DOHH2 (cell line): ENCODE measurements at regions not wholly inside any gene's neighbourhood (a gene's known extent, or its start where the extent isn't known, plus 50 kb on each side); places are given as distances from the start of the nearest gene placed in this dataset.

Experiments
- H3F3A ChIP-seq: fragments of 200-600 bp; sonication (generic), shearing (Covaris generic); 2 replicates; pipeline ENCODE4 v1.6.0; 2016; ENCODE audit warnings: antibody characterized with exemption, mild to moderate bottlenecking; ENCODE audit not compliant: control insufficient read depth, insufficient read depth
- H3K27ac ChIP-seq: fragments of 200-600 bp; sonication (generic); 2 replicates; pipeline ENCODE4 v1.5.1; 2014; ENCODE audit warnings: low read depth, mild to moderate bottlenecking, low read length, moderate library complexity
- H3K27me3 ChIP-seq: fragments of 200-600 bp; sonication (generic); 2 replicates; pipeline ENCODE4 v1.6.1; 2014; ENCODE audit warnings: mild to moderate bottlenecking, low read length, mixed read lengths; ENCODE audit not compliant: control insufficient read depth
- H3K36me3 ChIP-seq: fragments of 200-600 bp; sonication (generic); 2 replicates; pipeline ENCODE4 v1.6.1; 2014; ENCODE audit warnings: mild to moderate bottlenecking, low read length, moderate library complexity, mixed read lengths; ENCODE audit not compliant: control insufficient read depth
- H3K4me1 ChIP-seq: fragments of 200-600 bp; sonication (generic); 2 replicates; pipeline ENCODE4 v1.6.1; 2014; ENCODE audit warnings: mild to moderate bottlenecking, low read length, mixed read lengths; ENCODE audit not compliant: control insufficient read depth
- H3K4me2 ChIP-seq: fragments of 200-600 bp; sonication (generic); 2 replicates; pipeline ENCODE4 v1.6.0; 2014; ENCODE audit warnings: mild to moderate bottlenecking, low read length, moderate library complexity
- H3K4me3 ChIP-seq: fragments of 200-600 bp; sonication (generic); 2 replicates; pipeline ENCODE4 v1.5.1; 2014; ENCODE audit warnings: mild to moderate bottlenecking, low read length, mixed read lengths
- H3K79me2 ChIP-seq: fragments of 200-600 bp; sonication (generic); 2 replicates; pipeline ENCODE4 v1.6.1; 2014; ENCODE audit warnings: mild to moderate bottlenecking, low read length, mixed read lengths; ENCODE audit not compliant: control insufficient read depth
- H3K9me2 ChIP-seq: fragments of 200-600 bp; sonication (generic); replicated peaks from 2 replicates; pipeline ENCODE4 v1.6.1; 2014; ENCODE audit warnings: mild to moderate bottlenecking, low read length, mixed read lengths; ENCODE audit not compliant: control insufficient read depth
- H3K9me3 ChIP-seq: fragments of 200-600 bp; sonication (generic); 2 replicates; pipeline ENCODE4 v1.6.1; 2014; ENCODE audit warnings: antibody characterized with exemption, low read length, mixed read lengths; ENCODE audit not compliant: control insufficient read depth, insufficient read depth
- H4K20me1 ChIP-seq: fragments of 200-600 bp; sonication (generic); 2 replicates; pipeline ENCODE4 v1.6.0; 2014; ENCODE audit warnings: low read depth, mild to moderate bottlenecking, antibody characterized with exemption, low read length, moderate library complexity; ENCODE audit not compliant: control insufficient read depth, insufficient read depth
- CTCF ChIP-seq: fragments of 200-600 bp; sonication (generic); IDR thresholded peaks from one replicate; pipeline ENCODE4 v1.5.1; 2014; ENCODE audit warnings: antibody characterized with exemption, mild to moderate bottlenecking, low read depth, low read length; ENCODE audit not compliant: poor library complexity, severe bottlenecking
- EZH2phosphoT487 ChIP-seq: fragments of 200-600 bp; sonication (generic); IDR thresholded peaks from 2 replicates; pipeline ENCODE4 v1.6.1; 2017; ENCODE audit warnings: borderline replicate concordance, mild to moderate bottlenecking, antibody characterized with exemption, low read length, moderate library complexity, mixed read lengths

- no peak for TF ChIP-seq CTCF
- TF ChIP-seq EZH2phosphoT487, result no peak
- Histone ChIP-seq H3K79me2 (no peaks in the 10 kb centered on the region), H3K27ac (no peak overlapping the region), H3K4me2 (no peak overlapping the region), H3F3A (no peaks in the 10 kb centered on the region), H4K20me1 (no peaks in the 10 kb centered on the region), H3K9me2 (no peaks in the 10 kb centered on the region), H3K9me3 (no peaks in the 10 kb centered on the region), H3K4me3 (no peak overlapping the region), H3K36me3 (no peaks in the 10 kb centered on the region), H3K27me3 (no peaks in the 10 kb centered on the region), H3K4me1 (peaks cover 15% of the 10 kb centered on the region)
These were observed 67.8 kb upstream of the NPHP3 start for GRCh38 chr3:132789959-132790358.

- H3K4me2 ChIP-seq, result no peak overlapping the region
- no peaks in the 10 kb centered on the region for H4K20me1 ChIP-seq
- H3F3A ChIP-seq, result no peaks in the 10 kb centered on the region
- no peak overlapping the region for H3K4me3 ChIP-seq
- H3K4me1 ChIP-seq, result peaks cover 20% of the 10 kb centered on the region
- H3K36me3 ChIP-seq, result no peaks in the 10 kb centered on the region
- H3K9me2 ChIP-seq, result no peaks in the 10 kb centered on the region
- no peaks in the 10 kb centered on the region for H3K79me2 ChIP-seq
- H3K27ac ChIP-seq, result no peak overlapping the region
- H3K9me3 ChIP-seq, result no peaks in the 10 kb centered on the region
- no peaks in the 10 kb centered on the region for H3K27me3 ChIP-seq
- TF ChIP-seq CTCF, result no peak
- TF ChIP-seq EZH2phosphoT487, result no peak
These were observed 66.1 kb upstream of the NPHP3 start for GRCh38 chr3:132788301-132788671.

- no peak overlapping the region for H3K27ac ChIP-seq
- no peaks in the 10 kb centered on the region for H3F3A ChIP-seq
- H3K79me2 ChIP-seq, result no peaks in the 10 kb centered on the region
- H4K20me1 ChIP-seq, result no peaks in the 10 kb centered on the region
- H3K36me3 ChIP-seq, result no peaks in the 10 kb centered on the region
- H3K9me3 ChIP-seq, result no peaks in the 10 kb centered on the region
- H3K9me2 ChIP-seq, result no peaks in the 10 kb centered on the region
- no peaks in the 10 kb centered on the region for H3K27me3 ChIP-seq
- no peak overlapping the region for H3K4me3 ChIP-seq
- H3K4me2 ChIP-seq, result no peak overlapping the region
- TF ChIP-seq EZH2phosphoT487 (no peak), CTCF (no peak)
- H3K4me1 ChIP-seq, result peaks cover 20% of the 10 kb centered on the region
These were observed 65.5 kb upstream of the NPHP3 start for GRCh38 chr3:132787616-132788300.
